Activated effector memory CD4-positive, alpha-beta T cell treated with Interleukin-2 at 50 U/mL for 16 hours (primary cell): ENCODE measurements at regions not wholly inside any gene's neighbourhood (a gene's known extent, or its start where the extent isn't known, plus 50 kb on each side); places are given as distances from the start of the nearest gene placed in this dataset.

Source experiments
- DNase-seq: peaks from one replicate; pipeline ENCODE4 v3.0.0-alpha.2; 2020

DNA sequence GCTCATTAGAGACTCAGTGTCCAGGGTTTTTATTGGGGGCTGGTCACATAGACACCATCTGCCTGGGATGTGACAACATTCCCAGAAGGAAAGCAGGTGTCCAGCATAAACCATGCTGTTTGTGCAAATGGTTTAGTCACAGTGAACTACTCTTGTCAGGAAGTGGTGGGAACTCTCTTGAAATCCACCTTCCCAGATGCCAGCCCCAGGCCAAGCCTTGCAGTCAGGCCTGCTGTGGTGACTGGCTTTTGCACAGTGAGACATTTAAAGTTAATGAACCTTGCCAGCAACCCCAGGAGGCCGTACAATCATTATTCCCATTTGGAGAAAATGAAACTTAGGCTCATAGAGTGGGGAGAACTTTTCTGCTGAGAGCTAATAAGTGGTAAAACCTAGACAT, 242.5 kb upstream of the KCNG1 start:
- no peak for DNase-seq

DNA sequence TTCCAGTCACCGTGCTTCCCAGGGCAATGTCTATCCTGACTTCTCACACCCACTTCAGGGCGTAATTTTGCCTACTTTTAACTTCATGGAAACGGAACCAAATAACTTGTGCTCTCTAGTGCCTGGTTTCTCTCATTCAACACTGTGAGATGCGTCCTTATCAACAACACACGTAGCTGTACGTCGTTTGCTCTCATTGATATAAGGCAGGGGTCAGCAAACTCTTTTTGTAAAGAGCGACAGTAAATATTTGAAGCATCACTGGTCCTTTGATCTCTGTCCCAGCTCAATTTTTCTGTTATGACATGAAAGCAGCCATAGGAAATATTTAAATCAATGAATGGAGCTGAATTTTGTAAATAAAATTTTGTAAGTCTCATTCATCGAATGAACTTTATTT, 239.3 kb upstream of the KCNG1 start:
- no peak for DNase-seq

- DNase-seq: no peak
Measured at GRCh38 chr20:51259455-51259854, 236.5 kb upstream of the KCNG1 start.

- no peak for DNase-seq
Measured at GRCh38 chr20:51258582-51259165, 235.8 kb upstream of the KCNG1 start.

DNA sequence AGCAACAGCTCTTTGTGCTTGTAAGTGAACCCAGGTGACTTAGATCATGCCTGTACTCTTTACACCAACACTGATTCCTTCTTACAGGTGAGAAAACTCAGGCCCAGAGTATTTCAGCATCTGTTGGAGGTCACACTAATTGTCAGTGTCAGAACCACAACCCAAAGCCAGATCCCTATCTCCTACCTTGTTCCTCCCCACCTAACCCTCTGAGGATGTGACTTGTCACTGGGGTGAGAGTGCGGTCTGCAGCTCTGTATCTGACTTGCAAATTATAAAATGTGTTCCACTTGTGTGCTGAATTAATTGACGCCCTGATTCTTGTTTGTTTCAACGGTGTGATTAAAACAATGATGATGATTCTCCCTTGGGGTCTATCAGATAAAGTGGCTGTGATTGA, 232.5 kb upstream of the KCNG1 start:
- no peak for DNase-seq

DNA sequence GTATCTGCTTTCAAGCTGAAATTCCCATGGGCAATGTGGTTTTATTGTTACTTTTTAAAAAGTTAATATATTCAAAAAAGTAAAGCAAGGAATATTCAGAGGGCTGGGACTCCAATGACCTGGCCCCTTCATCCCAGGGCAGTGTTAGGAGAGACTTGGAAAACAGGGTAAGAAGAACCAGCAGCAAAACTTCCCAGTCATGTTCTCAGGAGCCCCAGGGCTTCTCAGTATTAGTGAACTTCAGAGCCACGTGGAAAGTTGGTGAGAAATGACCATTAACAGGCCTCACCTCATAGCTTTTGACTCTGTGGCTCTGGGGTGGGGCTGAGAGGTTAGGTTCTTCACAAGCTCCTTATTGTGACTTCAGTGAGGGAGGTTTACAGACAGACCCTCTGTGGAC, 230.4 kb upstream of the KCNG1 start:
- no peak for DNase-seq

GRCh38 chr20:51249781-51250180, 226.9 kb upstream of the KCNG1 start:
- DNase-seq: no peak

DNA sequence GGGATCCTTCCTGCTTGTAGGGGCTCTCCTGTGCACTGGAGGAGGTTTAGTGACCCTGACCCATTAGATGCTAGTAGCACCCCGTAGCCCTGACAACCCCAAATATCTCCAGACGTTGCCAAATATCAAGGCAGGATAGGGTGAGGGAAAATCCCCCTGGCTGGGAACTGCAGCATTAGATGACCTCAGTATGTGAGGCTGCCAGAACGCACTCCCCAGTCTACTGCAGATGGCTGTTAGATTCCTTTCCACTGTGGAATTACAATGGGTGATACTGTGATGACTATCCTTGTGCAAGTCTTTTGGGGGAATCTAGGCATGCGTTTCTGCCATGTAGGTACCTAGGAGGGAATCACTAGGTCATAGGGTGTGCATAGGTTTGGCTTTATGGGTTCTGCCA, 226.3 kb upstream of the KCNG1 start:
- no peak for DNase-seq

DNA sequence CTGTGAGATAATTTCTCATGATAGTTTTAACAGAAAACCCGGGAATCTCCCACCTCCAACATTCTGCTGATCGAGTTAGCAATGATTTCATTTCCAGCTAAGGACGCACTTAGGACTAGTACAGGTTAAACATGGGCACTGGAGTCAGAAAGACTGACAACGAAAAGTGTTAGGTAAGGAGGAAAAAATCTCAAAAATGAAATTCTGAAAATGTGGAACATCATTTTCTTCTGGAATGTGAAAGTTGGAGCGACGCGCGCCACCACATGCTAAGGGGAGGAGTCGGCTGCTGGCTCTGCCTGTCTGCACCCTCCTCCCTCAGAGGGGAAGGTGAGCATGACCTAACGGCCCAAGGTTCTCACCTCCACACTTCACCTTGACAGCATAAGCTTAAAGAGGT, 221.6 kb upstream of the KCNG1 start:
- DNase-seq: no peak

DNA sequence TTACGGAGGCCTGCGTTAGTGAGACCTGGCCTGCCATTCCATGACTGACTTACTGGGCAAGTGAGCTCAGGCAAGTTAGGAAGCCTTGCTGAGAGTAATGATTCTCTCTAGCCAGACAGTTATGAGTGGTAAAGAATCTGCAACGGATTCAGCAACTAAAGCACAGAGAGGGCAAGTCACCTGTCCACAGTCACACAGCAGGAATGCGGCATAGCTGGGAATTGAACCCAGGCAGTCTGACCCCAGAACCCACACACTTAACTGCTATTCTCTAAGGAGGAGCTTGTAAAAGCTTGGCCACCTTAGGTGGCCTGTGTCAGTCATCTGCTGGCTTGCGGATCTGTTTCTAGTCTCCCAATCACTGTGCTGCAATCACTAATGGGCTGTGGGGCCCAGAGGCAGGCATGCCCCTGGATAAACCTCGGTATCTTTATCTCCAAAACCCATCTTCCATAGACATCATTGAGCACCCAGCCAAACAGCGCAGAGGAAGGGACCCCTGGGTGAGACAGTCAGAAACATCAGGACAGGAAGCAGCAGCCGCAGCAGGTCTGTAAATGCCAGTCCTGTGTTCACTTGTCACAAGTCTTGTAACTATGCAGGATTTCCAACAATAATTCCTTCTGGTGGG, 215.9 kb upstream of the KCNG1 start:
- DNase-seq: no peak

- no peak for DNase-seq
Measured at GRCh38 chr20:51237791-51238190, 214.9 kb upstream of the KCNG1 start.

DNA sequence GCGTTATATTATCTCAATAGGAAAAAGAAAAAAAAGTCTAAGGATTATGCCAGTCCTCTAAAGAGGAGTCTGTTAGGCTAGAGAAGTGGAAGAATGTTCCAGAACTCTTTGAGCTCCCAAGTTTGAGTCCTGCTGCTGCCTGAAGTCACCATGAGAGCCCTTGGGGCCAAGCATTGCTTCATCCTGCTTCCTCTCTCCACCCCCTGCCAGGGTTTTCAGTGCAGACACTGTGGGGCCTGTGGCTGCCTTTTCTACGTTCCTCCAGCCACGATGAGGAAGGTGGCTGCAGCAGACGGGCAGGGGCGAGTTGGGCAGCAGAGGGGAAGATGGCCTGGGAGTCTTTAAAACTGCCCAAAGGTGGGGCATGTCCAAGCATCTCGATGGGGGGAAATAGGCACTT, 214.4 kb upstream of the KCNG1 start:
- DNase-seq: no peak

GRCh38 chr20:51236421-51236820, 213.5 kb upstream of the KCNG1 start:
- no peak for DNase-seq

GRCh38 chr20:51233345-51233744, 210.4 kb upstream of the KCNG1 start:
- DNase-seq: no peak

GRCh38 chr20:51230727-51231126, 207.8 kb upstream of the KCNG1 start:
- DNase-seq: no peak

- DNase-seq: no peak
Measured at GRCh38 chr20:51228763-51229162, 205.9 kb upstream of the KCNG1 start.

- DNase-seq: no peak
Measured at GRCh38 chr20:51227744-51228143, 204.8 kb upstream of the KCNG1 start.

GRCh38 chr20:51223183-51223720, 200.3 kb upstream of the KCNG1 start:
- no peak for DNase-seq

DNA sequence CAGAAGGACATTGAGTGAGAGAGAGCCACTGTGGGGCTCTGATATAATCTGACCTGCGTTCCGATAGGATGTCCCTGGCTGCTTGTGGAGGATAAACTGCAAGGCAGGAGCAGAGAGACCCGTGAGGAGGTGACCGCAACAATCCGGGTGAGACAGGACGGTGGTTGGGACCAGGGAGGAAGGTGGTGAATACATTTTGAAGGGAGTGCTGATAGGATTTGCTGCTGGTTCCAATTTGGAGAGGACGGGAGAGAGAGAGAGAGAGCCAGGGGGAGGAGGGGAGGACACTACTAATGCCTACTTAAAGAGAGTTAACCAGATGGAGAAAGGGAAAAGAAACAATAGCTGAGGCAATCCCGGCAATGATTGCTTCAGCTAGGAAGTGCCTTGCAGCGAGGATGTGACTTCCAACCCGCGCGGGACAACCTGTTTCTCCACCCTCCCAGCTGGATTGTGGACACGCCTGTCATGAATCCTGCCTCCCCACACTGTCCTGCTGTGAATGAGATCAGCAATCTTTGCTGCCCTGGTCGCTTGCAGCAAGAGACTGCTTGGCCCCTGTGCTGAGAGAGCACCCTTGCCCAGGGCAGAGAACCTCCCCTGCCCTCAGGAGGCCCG, 199.0 kb upstream of the KCNG1 start:
- DNase-seq: no peak

DNA sequence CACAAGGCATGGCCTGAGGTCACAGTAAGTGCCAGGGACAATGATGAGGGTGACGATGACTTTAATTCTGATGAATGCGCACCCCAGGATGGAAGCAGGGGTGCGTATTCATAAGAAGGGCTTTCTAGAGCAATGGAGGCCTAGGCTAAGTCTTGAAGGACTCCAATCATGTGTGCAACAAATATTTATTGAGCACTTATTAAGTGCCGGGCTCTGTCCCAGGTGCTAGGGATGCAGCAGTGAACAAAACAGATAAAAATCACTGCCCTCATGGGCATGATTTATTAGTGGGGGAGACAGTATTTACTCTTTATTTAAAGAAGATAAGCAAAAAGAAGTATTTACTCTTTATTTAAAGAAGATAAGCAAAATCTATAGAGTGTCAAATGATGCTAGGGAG, 198.2 kb upstream of the KCNG1 start:
- no peak for DNase-seq

DNA sequence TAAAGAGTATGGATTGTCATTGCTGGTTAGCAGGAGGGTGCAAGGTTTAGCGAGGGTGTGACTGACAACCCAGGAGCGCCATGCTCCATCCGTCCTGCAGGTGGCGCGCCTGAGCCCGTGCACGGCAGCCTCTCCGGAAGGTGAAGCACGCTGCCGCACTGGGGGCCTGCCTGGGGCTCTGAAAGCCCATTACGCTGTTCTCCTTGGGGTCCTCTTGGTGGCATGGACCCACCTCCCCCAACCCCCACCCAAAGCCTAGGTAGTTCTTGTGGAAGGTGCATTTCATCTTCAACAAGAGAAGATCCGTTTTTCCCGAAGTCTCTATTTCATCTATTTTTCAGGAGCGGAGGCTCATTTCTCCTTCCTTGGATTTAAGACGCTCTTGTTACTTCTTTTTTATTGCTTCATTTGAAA, 197.4 kb upstream of the KCNG1 start:
- DNase-seq: peak; percentile 21

DNA sequence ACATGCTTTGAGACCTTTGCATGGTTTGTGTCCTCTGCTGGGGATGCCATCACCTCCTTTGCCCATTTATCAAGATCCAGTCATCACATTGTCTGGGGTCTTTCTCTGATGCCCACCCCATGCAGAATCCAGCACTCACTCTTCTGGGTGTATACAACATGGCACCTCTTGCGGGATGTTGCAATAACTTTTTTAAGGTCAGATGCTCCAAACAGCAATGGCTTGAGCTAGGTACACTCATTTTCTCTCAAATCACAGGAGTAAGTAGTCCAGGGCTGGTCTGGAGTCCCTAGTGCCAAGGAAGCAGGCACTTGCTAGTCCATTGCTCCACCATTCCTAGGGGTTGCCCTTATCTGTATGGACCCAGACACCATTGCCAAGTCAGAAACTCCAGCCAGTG, 196.6 kb upstream of the KCNG1 start:
- no peak for DNase-seq

GRCh38 chr20:51218603-51219002, 195.7 kb upstream of the KCNG1 start:
- no peak for DNase-seq

DNA sequence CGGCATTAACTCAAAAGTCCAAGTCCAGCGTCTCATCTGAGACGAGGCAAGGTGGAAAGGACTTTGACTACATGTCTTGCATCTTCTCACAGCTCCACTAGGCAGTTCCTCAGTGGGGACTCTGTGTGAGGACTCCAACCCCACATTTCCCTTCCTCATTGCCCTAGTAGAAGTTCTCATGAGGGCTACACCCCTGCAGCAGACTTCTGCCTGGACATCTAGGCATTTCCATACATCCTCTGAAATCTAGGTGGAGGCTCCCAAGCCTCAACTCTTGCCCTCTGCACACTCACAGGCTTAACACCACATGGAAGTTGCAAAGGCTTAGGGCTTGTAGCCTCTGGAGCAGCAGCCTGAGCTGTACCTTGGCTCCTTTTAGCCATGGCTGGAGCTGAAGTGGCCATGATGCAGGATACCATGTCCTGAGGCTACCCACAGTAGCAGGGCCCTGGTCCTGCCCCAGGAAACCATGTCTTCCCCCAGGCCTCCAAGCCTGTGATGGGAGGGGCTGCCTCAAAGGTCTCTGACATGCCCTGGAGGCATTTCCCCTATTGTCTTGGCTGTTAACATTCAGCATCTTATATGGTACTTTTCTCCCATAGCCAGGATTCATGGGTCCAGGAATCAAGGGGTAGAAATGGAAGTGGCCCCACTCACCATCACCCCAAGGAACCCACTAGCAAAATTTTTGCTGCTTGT, 194.6 kb upstream of the KCNG1 start:
- no peak for DNase-seq
